Muscle layer of duodenum (tissue), 2 donors: ENCODE measurements at regions not wholly inside any gene's neighbourhood (a gene's known extent, or its start where the extent isn't known, plus 50 kb on each side); places are given as distances from the start of the nearest gene placed in this dataset.
"Not testable (repeated sequence)": the region's sequence is repeated elsewhere in the genome, so short reads cannot be mapped to it uniquely, and the experiment has no call there.

Experiments used
- H3K27ac ChIP-seq: one replicate; pipeline ENCODE4 v1.7.0; 2013; ENCODE audit warnings: mild to moderate bottlenecking, low read length
- H3K27me3 ChIP-seq: one replicate; pipeline ENCODE4 v1.7.0; 2013; ENCODE audit warnings: low read depth, mild to moderate bottlenecking, control low read depth, low read length
- H3K36me3 ChIP-seq, 2 donors: one replicate each; pipeline ENCODE4 v1.7.0; 2013; ENCODE audit warnings: low read length in 2 of 2, control low read depth in 1 of 2, mild to moderate bottlenecking in 1 of 2; ENCODE audit not compliant: insufficient read depth in 2 of 2, control insufficient read depth in 1 of 2
- H3K4me1 ChIP-seq, 2 donors: one replicate each; pipeline ENCODE4 v1.7.0; 2013; ENCODE audit warnings: low read length in 2 of 2, mild to moderate bottlenecking in 2 of 2, control low read depth in 1 of 2, moderate library complexity in 1 of 2; ENCODE audit not compliant: insufficient read depth in 2 of 2, control insufficient read depth in 1 of 2
- H3K4me3 ChIP-seq, 2 donors: one replicate each; pipeline ENCODE4 v1.7.0; 2013; ENCODE audit warnings: low read length in 2 of 2, low read depth in 1 of 2, mild to moderate bottlenecking in 1 of 2
- H3K9me3 ChIP-seq, 2 donors: one replicate each; pipeline ENCODE4 v1.7.0; 2013; ENCODE audit warnings: low read length in 2 of 2, control low read depth in 1 of 2, mild to moderate bottlenecking in 1 of 2; ENCODE audit not compliant: control insufficient read depth in 1 of 2
- donor health status: healthy.

GRCh38 chr5:100130307-100130706, 404.9 kb upstream of the FAM174A start:
- no peaks in the 10 kb centered on the region for H3K36me3 ChIP-seq
- H3K4me1 ChIP-seq: no peaks in the 10 kb centered on the region
- no peaks in the 10 kb centered on the region for H3K9me3 ChIP-seq
- no peaks in the 10 kb centered on the region for H3K27me3 ChIP-seq
- H3K27ac ChIP-seq: no peak overlapping the region
- H3K4me3 ChIP-seq: no peak overlapping the region

DNA sequence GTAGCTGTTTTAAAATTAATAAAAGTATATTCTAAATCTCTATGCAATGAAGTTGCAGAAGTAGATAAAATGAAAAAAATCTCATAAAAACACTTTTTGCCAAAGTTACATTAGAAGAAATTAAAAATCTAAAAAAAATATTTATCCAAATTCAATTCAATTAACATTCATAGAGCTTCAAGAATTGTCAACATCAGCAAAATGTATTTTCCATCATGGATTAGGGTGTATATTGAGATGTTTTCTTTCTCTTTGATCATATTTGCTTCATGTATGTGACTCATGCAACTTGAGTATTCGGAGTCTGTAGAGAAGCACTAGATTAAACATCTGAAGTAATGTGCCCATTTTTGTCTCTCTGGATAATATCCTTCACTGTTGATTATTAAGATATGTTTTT, 415.3 kb upstream of the FAM174A start:
- H3K36me3 ChIP-seq: no peaks in the 10 kb centered on the region
- no peak overlapping the region for H3K4me3 ChIP-seq
- no peaks in the 10 kb centered on the region for H3K4me1 ChIP-seq
- no peak overlapping the region for H3K27ac ChIP-seq
- no peaks in the 10 kb centered on the region for H3K27me3 ChIP-seq
- H3K9me3 ChIP-seq: no peaks in the 10 kb centered on the region

GRCh38 chr5:100110497-100110896, 424.7 kb upstream of the FAM174A start:
- H3K27ac ChIP-seq: no peak overlapping the region
- H3K36me3 ChIP-seq: no peaks in the 10 kb centered on the region
- H3K27me3 ChIP-seq: no peaks in the 10 kb centered on the region
- no peaks in the 10 kb centered on the region for H3K4me1 ChIP-seq
- peaks cover 0 to 7% of the 10 kb centered on the region in 2 donors for H3K9me3 ChIP-seq
- no peak overlapping the region for H3K4me3 ChIP-seq

- Histone ChIP-seq H3K27me3 (no peaks in the 10 kb centered on the region), H3K27ac (no peak overlapping the region), H3K9me3 (peaks cover 0 to 7% of the 10 kb centered on the region in 2 donors), H3K4me3 (no peak overlapping the region), H3K36me3 (no peaks in the 10 kb centered on the region), H3K4me1 (no peaks in the 10 kb centered on the region)
Observed at GRCh38 chr5:100108883-100109282, 426.3 kb upstream of the FAM174A start.

DNA sequence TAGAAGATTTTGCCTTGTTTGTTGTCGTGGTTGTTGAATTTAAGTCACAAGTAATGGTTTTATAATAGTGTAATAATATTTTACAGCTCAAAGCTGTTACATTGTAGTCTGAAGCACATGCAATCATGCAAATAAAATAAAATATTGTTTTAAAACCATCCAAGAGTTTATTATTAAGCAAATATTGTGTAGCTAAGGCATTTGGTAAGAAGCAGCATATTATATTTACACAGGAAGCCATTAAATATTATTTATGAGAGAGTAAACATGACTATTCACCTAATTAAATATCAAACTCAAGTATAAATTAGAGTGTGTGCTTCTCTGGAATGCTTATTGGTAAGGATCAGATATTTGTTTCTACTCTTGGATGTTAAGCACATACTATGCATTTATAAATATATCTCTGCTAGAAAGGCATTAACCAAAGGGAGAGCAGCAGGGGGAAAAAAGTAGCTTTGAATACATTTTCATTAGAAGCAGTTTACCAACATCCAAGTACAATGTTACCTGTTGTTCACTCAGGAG, 431.5 kb upstream of the FAM174A start:
- not testable (repeated sequence) for H3K27me3 ChIP-seq, H3K9me3 ChIP-seq, H3K36me3 ChIP-seq, H3K4me3 ChIP-seq, H3K4me1 ChIP-seq, H3K27ac ChIP-seq

DNA sequence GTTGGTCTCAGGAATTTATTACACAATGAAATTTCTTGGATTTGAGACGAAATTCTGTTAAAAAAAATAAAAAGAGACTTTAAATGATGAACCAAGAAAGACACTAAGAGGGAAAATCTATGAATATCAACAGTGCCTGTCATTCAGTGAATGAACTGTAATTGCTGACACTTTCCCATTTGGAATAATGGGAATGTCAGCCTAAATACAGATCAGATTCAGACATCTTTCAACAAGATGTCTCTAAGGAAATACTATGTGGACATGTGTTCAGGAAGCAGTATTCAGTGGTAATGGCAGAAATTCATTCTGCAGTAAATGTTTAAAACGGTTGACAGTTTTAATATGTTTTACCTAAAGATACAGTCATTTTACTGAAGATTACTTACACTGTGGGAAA, 433.7 kb upstream of the FAM174A start:
- H3K27me3 ChIP-seq, H3K27ac ChIP-seq: not testable (repeated sequence)

DNA sequence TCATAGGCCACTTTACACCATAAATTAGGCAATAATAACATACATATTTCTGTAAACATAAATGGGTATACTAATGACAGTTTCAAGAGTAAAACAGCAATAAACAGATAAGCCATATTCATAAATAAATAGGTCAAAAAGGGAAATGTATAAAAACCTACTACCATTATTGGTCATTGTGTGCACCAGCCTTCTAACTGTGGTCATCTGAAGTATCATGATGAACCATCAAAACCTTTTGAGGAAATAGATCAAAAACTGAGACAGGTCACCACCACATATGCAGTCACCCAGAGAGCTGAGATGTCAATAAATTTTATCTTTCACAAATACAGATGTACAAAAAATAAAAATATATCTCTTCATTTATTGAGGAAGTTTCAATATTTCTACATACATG, 438.8 kb upstream of the FAM174A start:
- H3K27ac ChIP-seq, H3K4me3 ChIP-seq, H3K27me3 ChIP-seq, H3K36me3 ChIP-seq, H3K4me1 ChIP-seq, H3K9me3 ChIP-seq: not testable (repeated sequence)

More for the DNA sequence above, 433.7 kb upstream of the FAM174A start:
- not testable (repeated sequence) for H3K9me3 ChIP-seq, H3K36me3 ChIP-seq, H3K4me1 ChIP-seq, H3K4me3 ChIP-seq

GRCh38 chr5:100080703-100081102, 454.5 kb upstream of the FAM174A start:
- not testable (repeated sequence) for H3K36me3 ChIP-seq, H3K4me3 ChIP-seq, H3K4me1 ChIP-seq, H3K9me3 ChIP-seq, H3K27me3 ChIP-seq, H3K27ac ChIP-seq

GRCh38 chr5:100079163-100079562, 456.0 kb upstream of the FAM174A start:
- H3K27ac ChIP-seq, H3K9me3 ChIP-seq, H3K4me3 ChIP-seq, H3K27me3 ChIP-seq, H3K36me3 ChIP-seq, H3K4me1 ChIP-seq: not testable (repeated sequence)

GRCh38 chr5:100066020-100066419, 469.2 kb upstream of the FAM174A start:
- H3K27ac ChIP-seq, H3K4me3 ChIP-seq, H3K4me1 ChIP-seq, H3K36me3 ChIP-seq, H3K27me3 ChIP-seq, H3K9me3 ChIP-seq: not testable (repeated sequence)

GRCh38 chr5:100043475-100043874, 491.7 kb upstream of the FAM174A start:
- Histone ChIP-seq H3K27ac (no peak overlapping the region), H3K27me3 (no peaks in the 10 kb centered on the region), H3K4me3 (no peak overlapping the region), H3K4me1 (no peaks in the 10 kb centered on the region), H3K9me3 (no peaks in the 10 kb centered on the region), H3K36me3 (no peaks in the 10 kb centered on the region)

GRCh38 chr5:100026606-100027005, 508.6 kb upstream of the FAM174A start:
- Histone ChIP-seq H3K27me3 (no peaks in the 10 kb centered on the region), H3K4me3 (no peak overlapping the region), H3K9me3 (peaks cover 0 to 3% of the 10 kb centered on the region in 2 donors), H3K27ac (no peak overlapping the region), H3K36me3 (no peaks in the 10 kb centered on the region), H3K4me1 (no peaks in the 10 kb centered on the region)
